GM06990 (cell line): ENCODE measurements at regions not wholly inside any gene's neighbourhood (a gene's known extent, or its start where the extent isn't known, plus 50 kb on each side); places are given as distances from the start of the nearest gene placed in this dataset.

Source experiments
- DNase-seq: peaks from one replicate; pipeline ENCODE4 v3.0.0-alpha.2; 2011; ENCODE audit not compliant: insufficient read length; ENCODE audit errors: extremely low read depth
- H3K27me3 ChIP-seq: replicated peaks from 2 replicates; pipeline ENCODE4 v1.6.0; 2011; ENCODE audit warnings: low read length; ENCODE audit not compliant: control insufficient read depth, insufficient read depth
- H3K36me3 ChIP-seq: 2 replicates; pipeline ENCODE4 v1.5.1; 2011; ENCODE audit warnings: low read length; ENCODE audit not compliant: control insufficient read depth, insufficient read depth
- H3K4me3 ChIP-seq: replicated peaks from 2 replicates; pipeline ENCODE4 v1.5.1; 2011; ENCODE audit warnings: low read depth, mild to moderate bottlenecking, control low read depth, low read length
- TF ChIP-seq, protein P1 (sequence below): IDR thresholded peaks from 2 replicates; pipeline ENCODE4 v1.5.1; 2011; ENCODE audit warnings: low read length, control low read depth, mild to moderate bottlenecking, inconsistent platforms; ENCODE audit not compliant: insufficient read depth, poor library complexity, severe bottlenecking

DNA sequence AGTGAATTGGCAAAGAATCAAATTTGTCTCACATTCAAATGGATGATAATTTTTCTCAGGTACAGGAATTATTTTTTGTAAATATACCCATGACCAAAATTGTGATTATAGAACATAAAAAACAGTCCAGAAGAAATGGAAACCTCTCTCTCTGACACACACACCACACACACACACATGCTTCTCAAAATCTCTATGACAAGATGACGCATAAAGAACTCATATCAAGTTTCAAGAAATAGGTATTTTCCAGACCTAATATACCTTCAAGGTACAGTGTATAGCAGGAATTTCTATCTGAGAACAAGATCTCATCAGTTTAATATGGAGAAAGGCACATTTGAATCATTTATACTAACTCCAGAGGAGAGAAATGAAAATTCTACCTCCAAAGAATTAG is 1069.1 kb upstream of the ALCAM start:
- H3K4me3 ChIP-seq, result no peak overlapping the region

DNA sequence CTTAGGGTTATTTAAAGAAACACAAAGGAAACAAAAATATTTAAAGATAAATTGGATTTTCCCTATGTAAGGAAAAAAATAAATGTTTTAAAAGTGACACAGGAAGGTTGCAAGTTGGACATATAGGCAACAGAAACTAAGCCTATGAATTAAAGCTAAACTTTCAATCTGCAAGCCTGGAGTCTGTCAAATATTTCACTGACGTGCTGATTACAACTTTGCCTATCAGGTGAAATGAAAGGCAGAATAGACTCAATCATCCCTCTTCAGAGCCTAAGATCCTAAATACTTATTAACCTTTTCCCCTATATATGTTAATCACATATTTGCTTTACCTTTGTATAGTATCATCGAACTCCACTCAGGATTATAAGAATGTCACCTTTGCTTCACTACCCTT is 1068.0 kb upstream of the ALCAM start:
- TF ChIP-seq, protein P1, sequence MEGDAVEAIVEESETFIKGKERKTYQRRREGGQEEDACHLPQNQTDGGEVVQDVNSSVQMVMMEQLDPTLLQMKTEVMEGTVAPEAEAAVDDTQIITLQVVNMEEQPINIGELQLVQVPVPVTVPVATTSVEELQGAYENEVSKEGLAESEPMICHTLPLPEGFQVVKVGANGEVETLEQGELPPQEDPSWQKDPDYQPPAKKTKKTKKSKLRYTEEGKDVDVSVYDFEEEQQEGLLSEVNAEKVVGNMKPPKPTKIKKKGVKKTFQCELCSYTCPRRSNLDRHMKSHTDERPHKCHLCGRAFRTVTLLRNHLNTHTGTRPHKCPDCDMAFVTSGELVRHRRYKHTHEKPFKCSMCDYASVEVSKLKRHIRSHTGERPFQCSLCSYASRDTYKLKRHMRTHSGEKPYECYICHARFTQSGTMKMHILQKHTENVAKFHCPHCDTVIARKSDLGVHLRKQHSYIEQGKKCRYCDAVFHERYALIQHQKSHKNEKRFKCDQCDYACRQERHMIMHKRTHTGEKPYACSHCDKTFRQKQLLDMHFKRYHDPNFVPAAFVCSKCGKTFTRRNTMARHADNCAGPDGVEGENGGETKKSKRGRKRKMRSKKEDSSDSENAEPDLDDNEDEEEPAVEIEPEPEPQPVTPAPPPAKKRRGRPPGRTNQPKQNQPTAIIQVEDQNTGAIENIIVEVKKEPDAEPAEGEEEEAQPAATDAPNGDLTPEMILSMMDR, result no peak
- no peak overlapping the region for H3K4me3 ChIP-seq
- no peaks in the 10 kb centered on the region for H3K36me3 ChIP-seq
- no peaks in the 10 kb centered on the region for H3K27me3 ChIP-seq
- no peak for DNase-seq

More for the DNA sequence above, 1069.1 kb upstream of the ALCAM start:
- Histone ChIP-seq H3K27me3 (no peaks in the 10 kb centered on the region), H3K36me3 (no peaks in the 10 kb centered on the region)
- no peak for DNase-seq
- TF ChIP-seq, protein P1, result no peak

DNA sequence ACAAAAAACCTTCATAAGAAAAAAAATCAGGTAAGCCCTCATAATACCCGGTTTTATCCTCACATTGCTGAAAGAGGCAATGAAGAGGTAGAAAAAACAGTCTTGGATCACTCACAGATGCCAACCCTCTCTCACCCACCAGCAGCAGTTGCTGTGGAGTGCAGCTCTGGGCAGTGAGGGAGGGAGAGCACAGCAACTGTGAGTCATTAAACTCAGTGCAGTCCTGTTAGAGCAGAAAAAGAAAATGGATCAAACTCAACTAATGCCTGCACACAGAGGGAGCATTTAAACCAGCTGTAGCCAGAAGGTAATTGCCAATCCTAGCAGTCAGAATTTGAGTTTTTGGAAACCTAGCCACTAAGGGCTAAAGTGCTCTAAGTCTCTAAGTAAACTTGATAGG is 1050.6 kb upstream of the ALCAM start:
- Histone ChIP-seq H3K36me3 (no peaks in the 10 kb centered on the region), H3K27me3 (no peaks in the 10 kb centered on the region), H3K4me3 (no peak overlapping the region)
- TF ChIP-seq, protein P1, result no peak
- DNase-seq, result no peak

DNA sequence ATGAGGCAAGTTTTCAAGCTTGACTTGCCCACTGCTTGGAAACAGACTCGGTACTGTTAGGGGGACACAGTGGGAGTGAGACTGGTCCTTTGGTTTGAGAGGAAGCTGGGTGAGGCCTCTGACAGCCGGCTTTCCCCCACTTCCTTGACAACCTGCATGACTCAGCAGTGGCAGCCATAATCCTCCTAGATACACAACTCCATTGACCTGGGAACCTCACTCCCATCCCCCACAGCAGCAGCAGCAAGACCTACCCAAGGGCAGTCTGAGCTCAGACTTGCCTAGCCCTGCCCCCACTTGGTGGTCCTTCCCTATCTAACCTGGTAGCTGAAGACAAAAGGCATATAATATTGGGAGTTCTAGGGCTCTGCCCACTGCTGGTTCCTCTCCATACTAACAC is 1043.5 kb upstream of the ALCAM start:
- DNase-seq, result no peak
- TF ChIP-seq, protein P1, result no peak
- Histone ChIP-seq H3K27me3 (no peaks in the 10 kb centered on the region), H3K36me3 (no peaks in the 10 kb centered on the region), H3K4me3 (no peak overlapping the region)

DNA sequence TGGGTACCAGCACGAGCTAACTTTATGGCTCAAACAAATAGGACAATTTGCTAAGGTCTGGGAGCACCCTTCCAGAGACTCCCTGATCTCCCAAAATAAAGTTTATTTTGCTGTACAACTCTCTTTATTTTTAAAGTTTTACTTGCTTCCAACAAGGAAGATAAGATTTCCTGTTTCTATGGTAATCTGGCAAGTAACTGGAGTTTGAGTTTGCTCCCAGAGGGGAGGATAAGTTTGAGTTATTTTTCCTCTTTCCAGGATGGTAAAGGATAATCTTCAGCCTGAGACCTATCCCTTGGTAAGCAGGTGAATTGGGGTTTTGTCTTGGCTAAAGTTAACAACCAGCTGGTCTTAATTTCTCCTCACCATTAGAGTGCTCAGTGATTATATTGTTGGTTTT is 1019.4 kb upstream of the ALCAM start:
- TF ChIP-seq, protein P1, result no peak
- no peak for DNase-seq
- Histone ChIP-seq H3K36me3 (no peaks in the 10 kb centered on the region), H3K27me3 (no peaks in the 10 kb centered on the region), H3K4me3 (no peak overlapping the region)

DNA sequence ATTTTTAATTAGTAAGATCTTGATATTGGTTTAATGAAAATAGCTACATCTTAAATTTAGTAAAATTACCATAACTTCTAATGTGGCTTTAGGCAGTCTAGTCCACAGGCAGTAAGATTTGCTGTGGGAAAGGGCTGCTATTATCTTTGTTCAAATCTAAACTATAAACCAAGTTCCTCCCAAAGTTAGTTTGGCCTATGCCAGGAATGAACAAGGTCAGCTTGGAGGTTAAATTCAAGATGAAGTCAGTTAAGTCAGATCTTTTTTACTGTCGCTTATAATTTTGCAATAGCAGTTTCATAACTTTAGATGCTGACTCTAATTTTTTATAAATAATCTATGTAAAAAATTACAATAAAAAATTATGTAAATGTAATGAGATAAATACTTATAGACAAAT is 1016.9 kb upstream of the ALCAM start:
- Histone ChIP-seq H3K36me3 (no peaks in the 10 kb centered on the region), H3K4me3 (no peak overlapping the region), H3K27me3 (no peaks in the 10 kb centered on the region)
- DNase-seq, result no peak
- TF ChIP-seq, protein P1, result no peak
